Activated CD4-positive, CD25-positive, alpha-beta regulatory T cell treated with anti-CD3 and anti-CD28 coated beads, Interleukin-2, amount 50 U/mL, for 72 hours (primary cell): ENCODE measurements at regions not wholly inside any gene's neighbourhood (a gene's known extent, or its start where the extent isn't known, plus 50 kb on each side); places are given as distances from the start of the nearest gene placed in this dataset.

Experiments used
- DNase-seq: peaks from one replicate; pipeline ENCODE4 v3.0.0; 2021

DNA sequence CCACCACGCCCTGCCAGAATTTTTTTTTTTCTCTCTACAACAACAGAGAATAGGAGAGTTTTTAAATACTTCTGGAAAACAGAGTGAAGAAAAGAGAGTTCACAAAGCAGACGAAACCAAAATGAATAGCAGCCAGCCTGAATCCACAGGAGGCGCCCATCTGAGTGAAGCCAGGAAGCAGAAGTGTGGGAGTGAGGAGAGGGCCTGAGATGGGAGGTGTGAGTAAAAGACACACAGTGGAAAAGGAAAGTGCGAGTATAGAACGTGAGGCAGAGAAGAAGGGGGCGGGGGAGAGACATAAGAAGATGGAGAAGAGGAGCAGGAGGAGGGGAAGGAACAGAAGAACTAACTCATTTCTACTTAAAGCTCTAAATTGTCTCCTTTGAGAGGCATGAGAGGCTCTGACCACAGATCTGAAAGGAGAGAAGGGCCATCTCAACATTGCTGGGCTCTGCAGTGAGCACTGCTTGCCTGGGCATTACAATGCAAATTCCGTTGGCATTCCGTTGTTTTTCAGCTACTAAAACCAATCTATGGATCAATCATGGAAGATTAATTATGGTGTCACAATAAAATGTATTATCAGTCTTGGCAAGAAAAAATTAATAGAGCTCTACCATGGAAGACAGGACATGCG is 140.1 kb upstream of the CPSF6 start:
- DNase-seq, result no peak

DNA sequence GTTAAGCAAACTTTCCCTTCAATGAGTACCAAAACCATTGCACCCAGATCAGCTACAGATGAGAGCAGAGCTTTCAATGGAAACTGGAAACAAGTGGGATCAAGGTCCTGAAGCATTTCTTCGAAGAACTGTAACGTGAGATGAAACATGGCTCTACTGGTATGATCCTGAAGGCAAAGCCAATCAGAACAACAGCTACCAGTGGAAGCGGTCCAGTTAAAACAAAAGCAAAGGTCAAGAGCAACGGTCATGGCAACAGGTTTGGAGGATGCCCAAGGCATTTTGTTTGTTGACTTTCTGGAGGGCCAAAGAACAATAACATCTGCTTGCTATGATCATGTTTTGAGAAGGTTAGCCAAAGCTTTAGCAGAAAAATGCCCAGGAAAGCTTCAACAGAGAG is 137.9 kb upstream of the CPSF6 start:
- no peak for DNase-seq

DNA sequence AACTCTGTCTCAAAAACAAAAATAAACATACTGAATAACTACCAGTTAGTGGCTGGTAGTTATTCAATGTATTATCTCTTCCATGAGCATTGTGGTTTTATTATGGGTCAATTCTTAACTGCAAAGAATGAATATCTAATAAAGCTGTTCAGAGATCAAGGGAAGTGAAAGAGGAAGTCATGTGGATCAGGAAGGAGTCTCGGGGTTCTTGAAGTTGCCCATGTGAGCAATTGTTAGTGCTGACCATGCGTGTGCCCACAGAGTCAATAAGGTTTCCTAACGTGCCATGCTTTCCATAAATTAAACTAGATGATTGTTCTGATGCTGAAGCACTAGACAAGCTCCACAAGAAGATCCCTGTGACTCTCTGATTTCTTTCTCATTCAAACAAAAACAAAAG is 136.5 kb upstream of the CPSF6 start:
- no peak for DNase-seq

- no peak for DNase-seq
These were observed 134.0 kb upstream of the CPSF6 start for GRCh38 chr12:69105101-69105962.

GRCh38 chr12:69106482-69107118 is 132.8 kb upstream of the CPSF6 start:
- no peak for DNase-seq

- DNase-seq, result no peak
These were observed 131.8 kb upstream of the CPSF6 start for GRCh38 chr12:69107541-69107940.

DNA sequence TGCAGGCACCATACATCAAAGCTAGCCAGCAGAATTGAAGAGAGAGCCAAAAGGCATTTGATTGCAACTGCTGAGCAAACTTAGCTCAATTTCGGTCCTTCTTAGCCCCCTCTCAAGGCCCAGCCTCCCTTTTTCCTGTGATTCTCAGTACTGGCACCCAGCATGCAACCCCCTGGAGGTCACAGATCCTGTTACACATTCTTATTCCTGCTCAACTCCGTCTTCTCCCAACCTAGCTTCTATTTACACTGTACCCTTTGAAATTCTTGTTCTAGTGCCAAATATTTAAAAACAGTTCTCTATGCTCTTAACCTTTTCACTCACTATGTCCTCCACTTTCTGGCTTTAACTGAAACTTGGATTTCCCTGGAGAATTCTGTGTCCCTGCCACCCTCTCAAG is 131.3 kb upstream of the CPSF6 start:
- DNase-seq, result no peak

DNA sequence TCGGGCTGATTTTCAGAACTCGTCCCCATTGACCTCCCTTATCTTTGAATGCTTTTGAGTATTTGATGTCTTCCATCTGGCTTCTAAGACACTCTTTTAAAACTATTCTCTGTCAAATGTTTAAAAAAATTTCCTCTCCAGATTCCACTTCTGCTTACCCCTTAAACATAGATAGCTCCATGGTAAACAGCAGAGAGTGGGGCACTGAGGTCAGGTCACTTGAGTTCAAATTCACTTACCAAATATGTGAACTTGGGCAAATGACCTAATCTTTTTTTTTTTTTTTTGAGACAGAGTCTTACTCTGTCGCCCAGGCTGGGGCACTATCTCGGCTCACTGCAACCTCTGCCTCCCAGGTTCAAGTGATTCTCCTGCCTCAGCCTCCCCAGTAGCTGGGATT is 126.8 kb upstream of the CPSF6 start:
- DNase-seq, result no peak

DNA sequence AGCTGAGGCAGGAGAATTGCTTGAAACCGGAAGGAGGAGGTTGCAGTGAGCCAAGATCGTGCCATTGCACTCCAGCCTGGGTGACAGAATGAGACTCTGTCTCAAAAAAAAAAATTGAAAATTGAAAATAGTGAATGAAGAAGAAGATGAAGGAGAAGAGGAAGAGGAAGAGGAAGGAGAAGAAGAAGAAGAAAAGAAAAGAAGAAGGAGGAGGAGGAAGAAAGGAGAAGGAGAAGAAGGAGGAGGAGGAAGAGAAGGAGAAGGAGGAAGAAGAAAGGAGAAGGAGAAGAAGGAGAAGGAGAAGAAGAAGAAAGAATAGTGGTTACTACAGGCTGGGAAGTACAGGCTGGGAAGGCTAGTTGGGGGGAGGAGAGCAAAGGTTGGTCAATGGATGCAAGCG is 124.3 kb upstream of the CPSF6 start:
- no peak for DNase-seq

- no peak for DNase-seq
These were observed 123.4 kb upstream of the CPSF6 start for GRCh38 chr12:69115951-69116350.

- no peak for DNase-seq
These were observed 121.7 kb upstream of the CPSF6 start for GRCh38 chr12:69117566-69118266.

DNA sequence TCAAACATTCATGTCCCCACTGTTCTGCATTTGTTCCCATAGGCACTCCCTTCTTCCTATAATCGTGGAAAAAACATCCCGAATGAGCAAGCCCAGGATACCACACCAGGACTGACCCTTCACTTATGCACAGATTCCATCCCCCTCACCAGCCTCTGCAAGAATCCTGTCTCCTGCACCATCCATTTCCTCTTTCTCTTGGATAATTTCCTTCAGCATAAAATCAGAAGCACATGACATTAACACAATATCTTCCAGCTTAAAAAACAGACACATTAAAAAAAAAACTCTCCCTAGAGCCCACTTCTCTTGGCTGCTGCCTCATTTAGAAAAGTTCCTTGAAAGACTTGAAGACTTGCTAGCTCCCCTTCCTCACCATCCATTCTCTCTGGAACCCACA is 120.9 kb upstream of the CPSF6 start:
- no peak for DNase-seq

DNA sequence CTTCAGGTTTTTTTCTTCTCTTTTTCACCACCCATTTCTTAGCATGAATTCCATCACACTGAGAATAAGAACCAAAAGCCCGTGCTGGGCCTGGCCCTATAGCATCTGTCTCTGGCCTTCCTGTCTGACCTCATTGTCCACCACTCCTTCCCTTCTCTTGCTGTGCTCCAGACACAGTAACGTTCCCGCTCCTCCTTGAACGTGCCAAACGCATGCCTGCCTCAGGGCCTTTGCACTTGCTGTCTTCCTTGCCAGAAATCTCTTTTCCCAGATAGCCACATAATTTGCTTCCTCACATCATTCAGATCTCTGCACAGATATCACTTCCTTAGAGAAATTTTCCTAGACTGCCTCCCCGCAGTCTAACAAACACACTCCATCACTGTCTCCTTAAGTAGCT is 119.6 kb upstream of the CPSF6 start:
- no peak for DNase-seq

GRCh38 chr12:69120354-69120753 is 119.0 kb upstream of the CPSF6 start:
- no peak for DNase-seq

GRCh38 chr12:69123311-69123710 is 116.1 kb upstream of the CPSF6 start:
- DNase-seq, result no peak

GRCh38 chr12:69123919-69124638 is 115.3 kb upstream of the CPSF6 start:
- no peak for DNase-seq

GRCh38 chr12:69129017-69129416 is 110.4 kb upstream of the CPSF6 start:
- DNase-seq, result no peak

GRCh38 chr12:69129564-69129963 is 109.8 kb upstream of the CPSF6 start:
- DNase-seq, result no peak

DNA sequence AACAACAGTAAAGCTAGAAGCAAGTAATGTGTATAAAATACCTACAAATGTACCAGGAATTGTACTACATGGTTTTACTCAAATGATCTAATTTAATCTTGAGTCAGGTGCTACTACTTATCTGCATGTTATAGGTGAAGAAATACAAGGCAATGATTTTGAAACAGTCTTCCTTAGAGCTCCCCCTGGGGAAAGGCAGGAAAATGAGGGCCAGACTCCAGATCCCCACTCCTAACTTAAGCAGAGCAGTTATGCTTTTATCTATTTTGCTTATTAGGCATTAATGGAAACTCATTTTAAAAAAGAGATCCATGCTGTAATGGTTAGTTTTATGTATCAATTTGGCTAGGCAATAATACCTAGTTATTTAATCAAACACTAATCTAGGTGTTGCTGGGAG is 109.3 kb upstream of the CPSF6 start:
- no peak for DNase-seq

DNA sequence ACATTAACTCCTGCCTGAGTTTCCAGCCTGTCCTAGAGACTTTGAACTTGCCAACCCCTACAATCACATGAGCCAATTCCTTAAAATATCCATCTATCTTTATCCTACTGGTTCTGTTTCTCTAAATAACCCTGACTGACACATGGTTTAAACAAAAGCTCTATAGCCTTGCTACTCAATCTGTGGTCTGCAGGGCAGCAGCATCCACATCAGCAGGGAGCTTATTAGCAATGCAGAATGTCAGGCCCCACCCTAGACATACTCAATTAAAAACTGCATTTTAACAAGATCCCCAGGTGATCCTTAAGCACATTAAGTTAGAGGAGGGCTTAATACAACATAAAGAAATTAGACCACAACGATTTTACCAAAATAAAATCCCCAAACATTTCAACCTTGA is 108.3 kb upstream of the CPSF6 start:
- no peak for DNase-seq

DNA sequence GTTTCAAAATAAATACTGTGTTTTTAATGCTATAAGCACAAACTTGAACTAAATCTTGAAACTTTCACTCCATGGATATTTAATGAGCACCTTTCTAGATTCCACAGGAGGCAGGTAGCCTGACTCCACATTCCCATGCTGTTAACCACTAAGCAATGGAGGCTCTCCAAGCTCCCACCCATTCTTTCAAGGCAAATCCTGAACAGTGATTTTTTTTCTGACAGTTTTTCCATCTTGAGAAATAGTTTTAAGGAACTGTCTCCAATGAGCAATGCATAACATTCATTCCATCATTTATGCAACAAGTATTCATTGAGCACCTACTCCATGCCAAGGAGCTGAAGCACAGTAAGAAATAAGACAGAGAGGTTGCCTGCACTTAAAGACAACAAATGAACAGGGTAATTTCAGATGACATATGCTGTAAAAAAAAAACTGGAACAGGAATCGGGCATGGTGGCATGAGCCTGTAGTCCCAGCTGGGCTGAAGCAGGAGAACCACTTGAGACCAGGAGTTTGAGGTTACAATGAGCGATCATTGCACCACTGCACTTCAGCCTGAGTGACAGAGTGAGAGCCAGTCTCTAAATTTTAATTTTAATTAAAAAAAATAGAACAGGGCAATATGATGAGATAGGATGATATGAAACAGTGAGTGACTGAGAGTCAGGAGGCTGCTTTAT is 102.3 kb upstream of the CPSF6 start:
- DNase-seq, result no peak

- DNase-seq, result no peak
These were observed 98.3 kb upstream of the CPSF6 start for GRCh38 chr12:69141074-69141473.
